ENCODE measurements at regions not wholly inside any gene's neighbourhood (a gene's known extent, or its start where the extent isn't known, plus 50 kb on each side); places are given as distances from the start of the nearest gene placed in this dataset.

DNA sequence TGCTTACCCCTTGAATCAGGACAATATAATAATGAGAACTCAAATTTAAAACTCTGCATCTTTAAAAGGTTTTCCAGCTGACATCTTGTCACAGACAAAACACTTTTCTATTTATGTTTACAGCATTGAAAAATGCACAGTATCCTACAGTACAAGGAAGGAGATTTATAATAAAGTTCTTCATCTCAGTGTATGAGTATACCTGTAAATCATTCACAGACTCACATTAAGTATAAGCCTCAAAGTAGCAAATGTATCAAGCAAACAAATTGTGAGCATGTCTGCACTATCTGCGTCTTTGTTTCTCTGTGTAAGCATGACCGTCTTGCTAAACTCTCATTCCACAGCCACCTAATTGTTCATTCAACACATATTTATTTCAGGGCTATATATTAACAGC, 52.8 kb downstream of the PPP1R2C start:
- in situ Hi-C loops (cut with HindIII; ENCODE audit: low pct_unique_long_range_greater_than_20kb, low sequenced_read_pairs) = no loop called here
- no peak for DNase-seq (ENCODE audit: low read depth in 1 of 2, low spot score in 1 of 2)
- no peak for TF ChIP-seq JUND (IDR thresholded peaks at IDR 0.05; ENCODE audit: low read depth)

DNA sequence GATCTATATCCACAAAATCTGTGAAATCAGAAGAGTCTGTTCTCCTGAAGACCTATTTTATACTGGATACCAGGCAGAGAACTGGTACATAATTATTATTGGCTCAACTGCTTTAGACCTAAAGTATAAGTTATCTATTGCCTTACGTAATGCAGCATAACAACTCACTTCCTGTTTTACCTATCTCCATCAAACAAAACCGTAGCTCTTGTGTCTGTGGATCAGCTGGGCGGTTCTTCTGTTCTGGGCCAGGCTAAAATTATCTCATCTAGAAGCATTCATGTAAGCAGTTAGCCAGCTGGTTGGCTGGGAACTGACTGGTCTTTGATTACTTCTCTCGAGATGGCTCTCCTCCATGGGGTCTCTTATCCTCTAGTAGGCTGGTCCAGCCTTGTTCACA, 57.8 kb downstream of the PPP1R2C start:
- in situ Hi-C loops (cut with HindIII; ENCODE audit: low pct_unique_long_range_greater_than_20kb, low sequenced_read_pairs) = no loop called here
- no peak for TF ChIP-seq JUND (IDR thresholded peaks at IDR 0.05; ENCODE audit: low read depth)
- no peak for DNase-seq (ENCODE audit: low read depth in 1 of 2, low spot score in 1 of 2)

DNA sequence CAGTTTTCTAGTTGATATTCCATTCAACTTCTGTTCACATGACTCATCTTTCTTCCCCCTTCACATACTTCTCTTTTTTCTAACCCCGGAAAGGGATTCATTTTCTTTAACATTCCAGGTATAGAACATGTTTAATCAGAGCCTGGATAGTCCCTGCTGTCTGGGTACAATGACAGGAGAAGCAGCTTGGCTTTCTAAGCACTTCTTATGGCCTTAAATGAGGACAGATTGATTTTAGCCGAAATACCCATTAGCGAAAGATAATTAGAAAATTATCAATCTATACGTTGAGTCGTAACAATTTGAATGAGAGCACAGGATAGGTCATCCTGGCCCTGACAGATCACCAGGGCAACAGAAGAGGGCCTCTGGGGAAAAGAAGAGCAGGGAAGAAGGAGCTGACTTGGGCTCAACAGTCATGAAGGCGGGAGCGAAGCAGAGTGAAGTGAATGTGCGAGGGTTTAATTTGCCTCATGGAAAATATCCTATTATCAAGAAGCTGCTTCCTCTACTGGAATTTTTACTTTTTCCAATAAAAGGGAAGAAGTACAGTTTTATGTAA, 62.2 kb downstream of the PPP1R2C start:
- in situ Hi-C loops (cut with HindIII; ENCODE audit: low pct_unique_long_range_greater_than_20kb, low sequenced_read_pairs) = no loop called here
- no peak for TF ChIP-seq JUND (IDR thresholded peaks at IDR 0.05; ENCODE audit: low read depth)
- no peak for DNase-seq (ENCODE audit: low read depth in 1 of 2, low spot score in 1 of 2)

DNA sequence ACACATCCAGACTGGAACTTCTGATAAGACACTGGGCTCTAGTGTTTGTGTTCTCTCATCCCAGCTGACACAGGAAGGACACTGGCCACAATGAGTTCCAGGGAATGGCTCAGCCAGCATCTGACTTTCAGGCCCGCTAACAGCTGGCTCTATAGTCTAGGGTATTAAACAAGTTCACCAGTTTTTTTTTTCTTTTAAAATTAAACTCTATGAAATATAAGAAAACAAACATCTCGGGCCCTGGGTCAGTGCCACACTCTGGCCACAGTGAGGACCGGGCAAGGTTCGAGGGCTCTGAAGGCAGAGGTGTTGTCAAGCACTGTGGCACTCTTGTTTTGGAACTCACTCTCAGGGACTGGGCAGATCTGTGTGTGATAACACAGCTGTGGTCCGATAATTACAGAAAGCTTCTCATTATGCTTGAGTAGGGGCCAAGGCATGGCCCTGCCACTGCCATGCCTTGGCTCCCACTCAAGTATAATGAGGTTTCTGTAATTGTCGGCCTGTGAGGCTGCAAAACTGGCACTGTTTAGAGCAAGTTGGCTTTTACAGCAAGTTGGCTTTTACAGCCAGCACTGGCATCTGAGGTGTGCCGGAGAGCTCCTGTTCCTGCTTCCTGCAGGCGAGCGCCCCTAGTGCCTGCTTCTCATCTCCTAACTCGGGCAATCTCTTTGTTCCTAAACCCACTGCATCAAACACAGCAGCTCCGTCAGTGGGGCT, 62.8 kb downstream of the PPP1R2C start:
- in situ Hi-C loops (cut with HindIII; ENCODE audit: low pct_unique_long_range_greater_than_20kb, low sequenced_read_pairs) = no loop called here
- TF ChIP-seq JUND (IDR thresholded peaks at IDR 0.05; ENCODE audit: low read depth) = no peak
- peak; percentile 17 to 60 for DNase-seq (ENCODE audit: low read depth in 1 of 2, low spot score in 1 of 2)

DNA sequence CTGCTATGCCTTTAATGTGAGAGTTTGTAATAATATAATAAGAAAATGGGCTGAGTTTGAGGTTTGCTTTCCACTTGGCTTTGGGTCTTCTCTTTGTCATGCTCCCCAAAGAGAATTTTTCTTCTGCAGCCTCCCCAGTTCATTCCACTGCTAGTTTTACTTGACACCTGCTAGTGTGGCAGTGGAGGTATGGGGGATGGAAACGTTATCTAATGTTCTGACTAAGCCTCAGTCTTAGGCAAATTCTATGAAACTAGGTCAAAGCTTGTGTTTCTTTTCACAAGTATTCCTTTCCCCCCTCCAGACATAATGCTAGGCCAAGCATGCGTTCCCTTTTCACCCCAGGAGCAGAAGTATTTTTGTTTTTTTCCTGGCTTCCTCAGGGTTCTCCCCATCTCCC, 67.5 kb downstream of the PPP1R2C start:
- TF ChIP-seq JUND (IDR thresholded peaks at IDR 0.05; ENCODE audit: low read depth) = no peak
- in situ Hi-C loops (cut with HindIII; ENCODE audit: low pct_unique_long_range_greater_than_20kb, low sequenced_read_pairs) = no loop called here
- DNase-seq (ENCODE audit: low read depth in 1 of 2, low spot score in 1 of 2) = no peak

DNA sequence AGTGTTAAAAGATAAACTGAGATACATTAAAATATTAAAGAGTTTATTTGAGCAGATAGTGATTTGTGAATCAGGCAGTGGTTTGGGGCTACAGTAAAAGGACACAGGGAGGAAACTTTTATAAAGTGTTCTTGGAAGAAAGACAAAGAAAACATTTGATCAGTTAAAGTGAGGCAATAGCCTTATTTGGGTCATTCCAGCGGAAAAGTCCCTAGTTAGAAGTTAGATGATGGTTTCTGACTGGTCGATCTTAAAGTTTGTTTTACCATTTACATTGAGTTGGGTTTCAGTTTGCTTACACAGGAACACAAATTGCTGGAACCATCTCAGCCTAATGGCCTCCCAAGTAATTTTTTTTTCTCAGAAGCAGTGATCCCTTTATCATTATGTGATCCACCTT, 69.7 kb downstream of the PPP1R2C start:
- in situ Hi-C loops (cut with HindIII; ENCODE audit: low pct_unique_long_range_greater_than_20kb, low sequenced_read_pairs) = no loop called here
- no peak for TF ChIP-seq JUND (IDR thresholded peaks at IDR 0.05; ENCODE audit: low read depth)
- no peak for DNase-seq (ENCODE audit: low read depth in 1 of 2, low spot score in 1 of 2)

DNA sequence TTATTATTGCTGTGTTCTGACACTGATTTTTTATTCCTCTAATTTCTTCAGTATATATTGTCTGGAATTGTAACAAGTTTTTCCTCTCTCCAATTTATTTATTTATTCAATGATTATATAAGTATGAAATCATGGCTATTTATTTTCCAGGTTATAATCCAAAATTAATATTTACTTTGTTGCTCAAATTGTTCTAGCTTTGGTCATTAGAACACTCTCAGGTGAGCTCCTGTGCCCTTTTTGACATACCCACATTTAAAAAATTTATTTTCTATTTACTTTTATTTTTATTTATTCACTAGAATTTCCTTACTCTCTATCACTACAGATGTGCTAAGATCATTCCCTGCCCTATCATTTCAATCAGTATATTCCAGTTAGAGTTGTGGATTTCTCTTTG, 70.2 kb downstream of the PPP1R2C start:
- in situ Hi-C loops (cut with HindIII; ENCODE audit: low pct_unique_long_range_greater_than_20kb, low sequenced_read_pairs) = no loop called here
- no peak for TF ChIP-seq JUND (IDR thresholded peaks at IDR 0.05; ENCODE audit: low read depth)
- no peak for DNase-seq (ENCODE audit: low read depth in 1 of 2, low spot score in 1 of 2)

DNA sequence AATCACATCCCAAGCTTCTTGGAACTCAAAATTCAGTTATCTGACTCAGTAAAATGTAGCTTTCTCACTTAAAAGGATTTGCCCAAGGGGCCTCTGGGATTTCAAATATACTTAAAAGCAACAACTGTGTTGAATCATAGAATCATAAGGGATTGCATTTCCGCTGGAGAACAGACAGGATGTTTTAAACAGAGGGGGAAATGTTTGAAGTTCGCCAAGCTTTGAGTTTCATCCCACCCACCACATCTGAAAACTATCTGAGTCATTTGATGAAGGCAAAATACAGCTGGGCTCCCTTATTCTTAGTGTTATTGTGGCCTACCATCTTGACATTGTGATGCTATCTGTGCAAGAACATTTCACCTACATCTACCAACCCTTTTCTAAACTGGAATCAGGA, 73.5 kb downstream of the PPP1R2C start:
- TF ChIP-seq JUND (IDR thresholded peaks at IDR 0.05; ENCODE audit: low read depth) = no peak
- in situ Hi-C loops (cut with HindIII; ENCODE audit: low pct_unique_long_range_greater_than_20kb, low sequenced_read_pairs) = no loop called here
- no peak for DNase-seq (ENCODE audit: low read depth in 1 of 2, low spot score in 1 of 2)

DNA sequence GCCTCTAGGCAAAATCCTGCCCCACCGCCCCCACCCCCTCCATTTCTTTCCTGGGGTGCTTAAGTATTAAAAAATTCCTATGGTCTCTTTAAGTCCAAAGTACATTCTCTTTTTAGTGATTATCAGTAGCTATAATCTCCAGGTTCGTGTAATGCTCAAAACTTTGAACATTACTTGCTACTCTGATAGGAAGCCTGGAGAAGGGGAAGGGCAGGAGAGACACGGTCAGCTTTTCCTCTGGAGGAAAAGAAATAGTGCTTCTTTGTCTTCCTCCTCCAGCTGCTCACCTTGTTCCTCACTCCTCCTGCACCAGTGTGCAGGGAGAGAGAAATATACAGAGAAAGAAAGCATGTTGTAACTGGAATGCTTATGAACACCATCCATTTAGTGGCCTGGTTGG, 80.4 kb downstream of the PPP1R2C start:
- in situ Hi-C loops (cut with HindIII; ENCODE audit: low pct_unique_long_range_greater_than_20kb, low sequenced_read_pairs) = no loop called here

DNA sequence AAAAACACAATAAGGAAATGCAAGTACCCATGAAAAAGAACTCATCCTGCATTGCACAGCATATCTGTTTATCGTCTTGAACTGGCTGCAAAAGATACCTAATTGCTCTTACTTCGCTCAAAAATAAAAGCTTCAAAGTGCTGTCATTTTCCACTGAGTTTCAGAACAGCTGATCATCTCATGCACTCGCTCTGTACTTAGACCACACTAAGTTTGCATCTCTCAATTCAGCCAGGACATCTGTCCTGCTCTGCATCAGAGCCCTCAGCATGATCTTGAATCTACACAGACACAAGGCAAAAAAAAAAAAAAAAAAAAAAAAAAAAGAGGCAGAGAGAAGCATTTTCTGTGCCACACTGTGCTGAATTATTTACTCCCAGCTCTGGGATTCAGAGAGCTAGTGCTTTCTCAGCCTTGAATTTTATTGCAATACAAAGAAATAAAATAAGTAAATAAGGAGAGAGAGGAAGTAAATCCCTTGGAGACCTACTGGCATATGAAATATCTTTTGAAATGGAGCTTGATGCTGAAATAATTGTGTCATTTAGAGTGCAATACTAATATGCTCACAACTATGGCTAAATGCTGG, 81.3 kb downstream of the PPP1R2C start:
- in situ Hi-C loops (cut with HindIII; ENCODE audit: low pct_unique_long_range_greater_than_20kb, low sequenced_read_pairs) = no loop called here
- TF ChIP-seq JUND (IDR thresholded peaks at IDR 0.05; ENCODE audit: low read depth) = no peak
- no peak for DNase-seq (ENCODE audit: low read depth in 1 of 2, low spot score in 1 of 2)

More for the DNA sequence above, 80.4 kb downstream of the PPP1R2C start:
- no peak for DNase-seq (ENCODE audit: low read depth in 1 of 2, low spot score in 1 of 2)
- no peak for TF ChIP-seq JUND (IDR thresholded peaks at IDR 0.05; ENCODE audit: low read depth)

DNA sequence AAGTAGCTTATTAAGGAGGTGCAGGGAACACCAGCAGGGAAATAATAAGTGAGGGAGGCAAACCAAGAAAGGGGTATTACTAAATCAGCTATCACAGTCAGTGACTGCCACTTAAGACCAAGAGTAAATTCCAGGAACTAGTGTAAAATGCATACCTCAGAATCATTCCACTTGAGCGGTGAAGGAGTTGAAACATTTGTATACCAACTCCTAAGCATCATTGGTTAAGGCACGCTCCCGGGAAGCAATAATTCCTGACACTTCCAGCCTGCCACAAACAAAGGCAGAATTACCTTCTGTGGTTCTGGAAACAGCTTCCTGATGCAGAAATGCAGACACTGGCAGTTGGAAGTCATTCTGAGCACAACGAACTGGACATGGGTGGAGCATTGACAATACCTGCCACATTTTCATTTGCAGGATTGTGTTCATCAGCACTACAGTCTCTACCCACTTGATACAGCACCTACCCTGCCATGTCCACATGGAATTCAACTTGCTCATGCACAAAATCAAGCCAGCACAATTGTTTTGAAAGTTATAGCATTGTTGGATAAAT, 82.1 kb downstream of the PPP1R2C start:
- TF ChIP-seq JUND (IDR thresholded peaks at IDR 0.05; ENCODE audit: low read depth) = no peak
- in situ Hi-C loops (cut with HindIII; ENCODE audit: low pct_unique_long_range_greater_than_20kb, low sequenced_read_pairs) = no loop called here
- no peak for DNase-seq (ENCODE audit: low read depth in 1 of 2, low spot score in 1 of 2)

DNA sequence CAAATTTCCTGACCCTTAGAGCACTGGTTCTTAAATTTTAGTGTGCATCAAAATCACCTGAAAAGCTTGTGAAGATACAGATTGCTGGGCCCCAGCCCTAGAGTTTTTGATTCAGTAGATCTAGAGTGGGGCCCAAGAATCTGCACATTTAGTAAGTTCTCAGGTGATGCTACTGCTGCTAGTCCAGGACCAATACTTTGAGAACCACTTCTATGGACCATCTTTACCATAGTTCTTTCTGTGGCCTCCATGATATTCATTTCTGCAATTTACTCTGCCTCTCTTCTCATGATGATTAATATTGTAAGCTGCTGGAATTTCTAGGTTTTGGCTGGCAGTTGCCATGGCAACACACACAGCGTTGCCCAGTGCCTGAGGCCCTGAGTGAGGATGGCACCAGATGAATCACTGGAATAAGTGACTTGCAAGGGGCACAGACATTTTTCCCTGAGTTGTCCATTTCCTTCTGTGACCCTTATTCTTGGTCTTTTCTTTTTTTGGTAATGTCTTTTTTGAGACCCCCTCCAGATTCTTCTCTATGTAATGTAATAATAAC, 83.6 kb downstream of the PPP1R2C start:
- in situ Hi-C loops (cut with HindIII; ENCODE audit: low pct_unique_long_range_greater_than_20kb, low sequenced_read_pairs) = no loop called here
- no peak for DNase-seq (ENCODE audit: low read depth in 1 of 2, low spot score in 1 of 2)
- TF ChIP-seq JUND (IDR thresholded peaks at IDR 0.05; ENCODE audit: low read depth) = no peak

DNA sequence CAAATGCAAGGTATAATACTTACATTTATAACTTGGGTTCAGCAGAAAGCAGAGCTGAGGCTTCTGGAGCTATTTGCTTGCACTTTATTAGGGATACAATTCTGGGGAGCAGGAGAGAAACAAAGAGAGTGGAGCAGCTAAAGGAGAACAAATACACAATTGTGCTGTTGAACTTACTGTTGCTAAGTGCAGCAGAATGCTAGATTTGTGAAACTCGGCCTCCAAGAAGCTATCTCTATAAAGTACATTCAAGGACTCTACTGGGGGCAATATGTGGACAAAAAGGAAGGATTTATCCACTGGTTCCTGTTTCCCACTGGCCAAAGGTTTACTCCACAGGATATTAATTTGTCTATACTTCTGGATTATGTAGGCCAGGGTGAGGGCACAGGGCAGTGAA, 86.8 kb downstream of the PPP1R2C start:
- DNase-seq (ENCODE audit: low read depth in 1 of 2, low spot score in 1 of 2) = no peak
- no peak for TF ChIP-seq JUND (IDR thresholded peaks at IDR 0.05; ENCODE audit: low read depth)
- in situ Hi-C loops (cut with HindIII; ENCODE audit: low pct_unique_long_range_greater_than_20kb, low sequenced_read_pairs) = no loop called here
